SK-N-SH treated with all-trans-retinoic acid at 6 μM for 48 hours (cell line): ENCODE measurements at regions not wholly inside any gene's neighbourhood (a gene's known extent, or its start where the extent isn't known, plus 50 kb on each side); places are given as distances from the start of the nearest gene placed in this dataset.

Source experiments
- ATAC-seq: fragments of 200-7000 bp; cut with Tn5 transposase; 3 replicates; pipeline ENCODE4 v1.9.1; 2020; ENCODE audit warnings: mild to moderate bottlenecking, moderate library complexity
- ARNTL ChIP-seq: fragments of 450-650 bp; formaldehyde crosslinking; IDR thresholded peaks from 2 replicates; pipeline ENCODE4 v1.5.0; 2020; ENCODE audit warnings: low read depth, mild to moderate bottlenecking, moderate library complexity, borderline replicate concordance
- BACH2 ChIP-seq: fragments of 250-450 bp; sonication (Bioruptor Pico); IDR thresholded peaks from 2 replicates; pipeline ENCODE4 v1.9.0; 2021; ENCODE audit warnings: mild to moderate bottlenecking, borderline replicate concordance
- CSDC2 ChIP-seq: fragments of 250-450 bp; sonication (Bioruptor Pico); IDR thresholded peaks from 2 replicates; pipeline ENCODE4 v1.5.0; 2020; ENCODE audit warnings: mild to moderate bottlenecking, moderate library complexity
- ESRRG ChIP-seq: fragments of 250-450 bp; sonication (Bioruptor Pico); IDR thresholded peaks from 2 replicates; pipeline ENCODE4 v1.6.1; 2021; ENCODE audit warnings: mild to moderate bottlenecking
- GLIS3 ChIP-seq: fragments of 250-450 bp; sonication (Bioruptor Pico); IDR thresholded peaks from 2 replicates; pipeline ENCODE4 v1.5.0; 2020; ENCODE audit warnings: mild to moderate bottlenecking, moderate library complexity
- ISL1 ChIP-seq: fragments of 250-450 bp; sonication (Bioruptor Pico); IDR thresholded peaks from 2 replicates; pipeline ENCODE4 v2.1.2; 2022; ENCODE audit warnings: mild to moderate bottlenecking, moderate library complexity
- OSR1 ChIP-seq: fragments of 250-450 bp; sonication (Bioruptor Pico); IDR thresholded peaks from 2 replicates; pipeline ENCODE4 v1.8.0; 2022; ENCODE audit warnings: moderate library complexity, mild to moderate bottlenecking, inconsistent platforms
- PPARA ChIP-seq: fragments of 250-450 bp; sonication (Bioruptor Pico); IDR thresholded peaks from 2 replicates; pipeline ENCODE4 v1.5.0; 2020; ENCODE audit warnings: mild to moderate bottlenecking, borderline replicate concordance
- RARB ChIP-seq: fragments of 250-450 bp; sonication (Bioruptor Pico); IDR thresholded peaks from 2 replicates; pipeline ENCODE4 v1.8.0; 2021; ENCODE audit warnings: mild to moderate bottlenecking, moderate library complexity
- SNAI2 ChIP-seq: fragments of 250-450 bp; sonication (Bioruptor Pico); IDR thresholded peaks from 2 replicates; pipeline ENCODE4 v1.5.0; 2020; ENCODE audit warnings: mild to moderate bottlenecking, moderate library complexity
- TCF4 ChIP-seq: fragments of 250-450 bp; sonication (Bioruptor Pico); IDR thresholded peaks from 2 replicates; pipeline ENCODE4 v1.8.0; 2021; ENCODE audit warnings: mild to moderate bottlenecking, moderate library complexity, borderline replicate concordance
- TOX ChIP-seq: fragments of 250-450 bp; sonication (Bioruptor Pico); IDR thresholded peaks from 2 replicates; pipeline ENCODE4 v1.8.0; 2021; ENCODE audit warnings: mild to moderate bottlenecking, moderate library complexity, borderline replicate concordance
- ZC3H10 ChIP-seq: fragments of 250-450 bp; sonication (Bioruptor Pico); IDR thresholded peaks from 2 replicates; pipeline ENCODE4 v1.5.1; 2021; ENCODE audit warnings: mild to moderate bottlenecking, moderate library complexity
- ZFP3 ChIP-seq: fragments of 250-450 bp; sonication (Bioruptor Pico); IDR thresholded peaks from 2 replicates; pipeline ENCODE4 v1.5.0; 2020; ENCODE audit warnings: mild to moderate bottlenecking, moderate library complexity
- ZFP30 ChIP-seq: fragments of 450-650 bp; formaldehyde crosslinking; IDR thresholded peaks from 2 replicates; pipeline ENCODE4 v1.5.0; 2022; ENCODE audit warnings: mild to moderate bottlenecking, moderate library complexity
- ZNF565 ChIP-seq: fragments of 450-650 bp; formaldehyde crosslinking; conservative IDR thresholded peaks from 2 replicates; pipeline ENCODE4 v1.5.0; 2020; ENCODE audit warnings: low read depth, mild to moderate bottlenecking, moderate library complexity
- ZNF70 ChIP-seq: fragments of 450-650 bp; formaldehyde crosslinking; IDR thresholded peaks from 2 replicates; pipeline ENCODE4 v1.5.0; 2020; ENCODE audit warnings: mild to moderate bottlenecking, moderate library complexity
- ZNF8 ChIP-seq: fragments of 450-650 bp; formaldehyde crosslinking; IDR thresholded peaks from 2 replicates; pipeline ENCODE4 v1.5.0; 2020; ENCODE audit warnings: mild to moderate bottlenecking, moderate library complexity
- TF ChIP-seq, protein P1 (sequence below): fragments of 250-450 bp; sonication (Bioruptor Pico); IDR thresholded peaks from 2 replicates; pipeline ENCODE4 v1.5.1; 2021; ENCODE audit warnings: mild to moderate bottlenecking, moderate library complexity
- TF ChIP-seq, protein P2 (sequence below): fragments of 250-450 bp; sonication (Bioruptor Pico); IDR thresholded peaks from 2 replicates; pipeline ENCODE4 v1.8.0; 2020; ENCODE audit warnings: mild to moderate bottlenecking, moderate library complexity, borderline replicate concordance
- TF ChIP-seq, protein P3 (sequence below): fragments of 250-450 bp; sonication (Bioruptor Pico); IDR thresholded peaks from 2 replicates; pipeline ENCODE4 v1.5.0; 2020; ENCODE audit warnings: mild to moderate bottlenecking, moderate library complexity
- TF ChIP-seq, protein P4 (sequence below): fragments of 250-450 bp; sonication (Bioruptor Pico); IDR thresholded peaks from 2 replicates; pipeline ENCODE4 v1.8.0; 2021; ENCODE audit warnings: low read depth, mild to moderate bottlenecking, moderate library complexity, borderline replicate concordance
- TF ChIP-seq, protein P5 (sequence below): fragments of 250-450 bp; sonication (Bioruptor Pico); IDR thresholded peaks from 2 replicates; pipeline ENCODE4 v1.5.1; 2020; ENCODE audit warnings: low read depth, mild to moderate bottlenecking, moderate library complexity

DNA sequence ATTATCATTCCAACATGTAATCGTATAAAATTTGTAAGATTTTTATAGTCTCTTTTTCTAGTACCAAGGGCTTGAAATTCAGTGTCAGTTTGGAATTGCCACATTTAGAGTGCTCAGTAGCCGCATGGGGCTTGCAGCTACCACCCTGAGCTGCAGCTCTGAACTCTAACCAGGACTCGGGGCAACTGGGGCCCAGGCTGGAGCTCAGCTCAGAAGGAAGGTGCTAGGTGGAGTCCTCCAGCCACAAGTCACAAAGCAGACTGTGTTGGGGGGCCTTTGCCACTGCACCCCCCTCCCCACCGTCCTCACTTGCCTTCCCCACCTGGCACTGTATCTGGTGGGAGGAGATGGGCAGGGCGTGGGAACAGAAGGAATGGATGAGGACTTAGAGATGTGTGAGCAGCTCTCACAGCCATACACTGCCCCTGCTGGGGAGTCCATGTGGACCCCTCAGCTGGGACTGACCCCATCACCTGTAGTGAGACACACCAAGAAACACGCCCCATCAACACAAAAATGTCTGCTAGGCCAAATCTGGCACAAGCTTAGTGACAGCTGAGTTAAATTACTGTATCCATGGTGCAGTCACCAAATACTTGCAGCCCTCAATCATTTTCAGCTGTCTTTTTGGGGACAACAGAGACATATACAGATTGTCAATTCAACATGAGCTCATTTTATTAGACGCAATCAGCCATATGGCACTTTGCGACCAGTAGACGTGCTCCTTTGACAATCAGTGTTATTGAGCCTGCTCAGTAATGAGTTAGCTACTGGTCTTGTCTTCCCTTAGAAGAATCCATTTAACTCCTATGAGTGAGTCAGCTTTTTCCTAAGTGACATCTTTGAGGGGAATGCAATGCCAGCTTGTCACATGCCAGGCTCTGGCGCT lies 241.7 kb upstream of the RAB4A start:
- 0 out of 3 replicates have a peak, but pooled peaks have one; percentile 11 for ATAC-seq
- TF ChIP-seq ISL1 (no peak), CSDC2 (CRISPR knock-in tag) (no peak), ZFP3 (CRISPR knock-in tag) (no peak)
- TF ChIP-seq, protein P1, sequence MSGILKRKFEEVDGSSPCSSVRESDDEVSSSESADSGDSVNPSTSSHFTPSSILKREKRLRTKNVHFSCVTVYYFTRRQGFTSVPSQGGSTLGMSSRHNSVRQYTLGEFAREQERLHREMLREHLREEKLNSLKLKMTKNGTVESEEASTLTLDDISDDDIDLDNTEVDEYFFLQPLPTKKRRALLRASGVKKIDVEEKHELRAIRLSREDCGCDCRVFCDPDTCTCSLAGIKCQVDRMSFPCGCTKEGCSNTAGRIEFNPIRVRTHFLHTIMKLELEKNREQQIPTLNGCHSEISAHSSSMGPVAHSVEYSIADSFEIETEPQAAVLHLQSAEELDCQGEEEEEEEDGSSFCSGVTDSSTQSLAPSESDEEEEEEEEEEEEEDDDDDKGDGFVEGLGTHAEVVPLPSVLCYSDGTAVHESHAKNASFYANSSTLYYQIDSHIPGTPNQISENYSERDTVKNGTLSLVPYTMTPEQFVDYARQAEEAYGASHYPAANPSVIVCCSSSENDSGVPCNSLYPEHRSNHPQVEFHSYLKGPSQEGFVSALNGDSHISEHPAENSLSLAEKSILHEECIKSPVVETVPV (CRISPR knock-in tag): no peak

DNA sequence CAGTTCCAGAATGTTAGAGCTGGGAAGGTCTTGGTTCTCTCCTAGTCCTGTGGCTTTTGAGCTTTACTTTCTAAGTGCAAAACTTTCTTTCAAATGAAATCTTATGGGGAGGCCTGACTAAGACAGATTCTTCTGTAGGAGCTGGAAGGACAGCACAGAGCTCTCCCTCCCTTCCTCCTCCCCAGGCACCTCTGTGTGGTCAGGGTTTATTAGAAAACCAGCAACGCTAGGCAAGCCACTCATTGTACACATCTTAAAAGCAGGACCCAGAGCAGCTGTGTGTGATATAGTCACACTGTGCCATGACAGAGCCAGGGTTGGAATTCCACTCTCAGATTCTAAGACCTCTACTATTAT lies 241.1 kb upstream of the RAB4A start:
- no peak for TF ChIP-seq ZNF70 (CRISPR knock-in tag)
- TF ChIP-seq OSR1 (CRISPR knock-in tag): no peak
- no peak for TF ChIP-seq ESRRG
- no peak for TF ChIP-seq ZFP3 (CRISPR knock-in tag)
- TF ChIP-seq ZFP30 (CRISPR knock-in tag): no peak
- no peak for TF ChIP-seq PPARA (CRISPR knock-in tag)
- no peak for TF ChIP-seq CSDC2 (CRISPR knock-in tag)
- no peak for TF ChIP-seq TOX (CRISPR knock-in tag)
- no peak for TF ChIP-seq GLIS3 (CRISPR knock-in tag)
- no peak for TF ChIP-seq ISL1
- TF ChIP-seq TCF4 (CRISPR knock-in tag): no peak
- no peak for TF ChIP-seq BACH2 (CRISPR knock-in tag)
- no peak for TF ChIP-seq ARNTL (CRISPR knock-in tag)
- TF ChIP-seq, protein P2, sequence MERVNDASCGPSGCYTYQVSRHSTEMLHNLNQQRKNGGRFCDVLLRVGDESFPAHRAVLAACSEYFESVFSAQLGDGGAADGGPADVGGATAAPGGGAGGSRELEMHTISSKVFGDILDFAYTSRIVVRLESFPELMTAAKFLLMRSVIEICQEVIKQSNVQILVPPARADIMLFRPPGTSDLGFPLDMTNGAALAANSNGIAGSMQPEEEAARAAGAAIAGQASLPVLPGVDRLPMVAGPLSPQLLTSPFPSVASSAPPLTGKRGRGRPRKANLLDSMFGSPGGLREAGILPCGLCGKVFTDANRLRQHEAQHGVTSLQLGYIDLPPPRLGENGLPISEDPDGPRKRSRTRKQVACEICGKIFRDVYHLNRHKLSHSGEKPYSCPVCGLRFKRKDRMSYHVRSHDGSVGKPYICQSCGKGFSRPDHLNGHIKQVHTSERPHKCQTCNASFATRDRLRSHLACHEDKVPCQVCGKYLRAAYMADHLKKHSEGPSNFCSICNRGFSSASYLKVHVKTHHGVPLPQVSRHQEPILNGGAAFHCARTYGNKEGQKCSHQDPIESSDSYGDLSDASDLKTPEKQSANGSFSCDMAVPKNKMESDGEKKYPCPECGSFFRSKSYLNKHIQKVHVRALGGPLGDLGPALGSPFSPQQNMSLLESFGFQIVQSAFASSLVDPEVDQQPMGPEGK (CRISPR knock-in tag): no peak
- no peak for TF ChIP-seq ZNF8 (CRISPR knock-in tag)
- no peak for TF ChIP-seq RARB (CRISPR knock-in tag)
- TF ChIP-seq, protein P3, sequence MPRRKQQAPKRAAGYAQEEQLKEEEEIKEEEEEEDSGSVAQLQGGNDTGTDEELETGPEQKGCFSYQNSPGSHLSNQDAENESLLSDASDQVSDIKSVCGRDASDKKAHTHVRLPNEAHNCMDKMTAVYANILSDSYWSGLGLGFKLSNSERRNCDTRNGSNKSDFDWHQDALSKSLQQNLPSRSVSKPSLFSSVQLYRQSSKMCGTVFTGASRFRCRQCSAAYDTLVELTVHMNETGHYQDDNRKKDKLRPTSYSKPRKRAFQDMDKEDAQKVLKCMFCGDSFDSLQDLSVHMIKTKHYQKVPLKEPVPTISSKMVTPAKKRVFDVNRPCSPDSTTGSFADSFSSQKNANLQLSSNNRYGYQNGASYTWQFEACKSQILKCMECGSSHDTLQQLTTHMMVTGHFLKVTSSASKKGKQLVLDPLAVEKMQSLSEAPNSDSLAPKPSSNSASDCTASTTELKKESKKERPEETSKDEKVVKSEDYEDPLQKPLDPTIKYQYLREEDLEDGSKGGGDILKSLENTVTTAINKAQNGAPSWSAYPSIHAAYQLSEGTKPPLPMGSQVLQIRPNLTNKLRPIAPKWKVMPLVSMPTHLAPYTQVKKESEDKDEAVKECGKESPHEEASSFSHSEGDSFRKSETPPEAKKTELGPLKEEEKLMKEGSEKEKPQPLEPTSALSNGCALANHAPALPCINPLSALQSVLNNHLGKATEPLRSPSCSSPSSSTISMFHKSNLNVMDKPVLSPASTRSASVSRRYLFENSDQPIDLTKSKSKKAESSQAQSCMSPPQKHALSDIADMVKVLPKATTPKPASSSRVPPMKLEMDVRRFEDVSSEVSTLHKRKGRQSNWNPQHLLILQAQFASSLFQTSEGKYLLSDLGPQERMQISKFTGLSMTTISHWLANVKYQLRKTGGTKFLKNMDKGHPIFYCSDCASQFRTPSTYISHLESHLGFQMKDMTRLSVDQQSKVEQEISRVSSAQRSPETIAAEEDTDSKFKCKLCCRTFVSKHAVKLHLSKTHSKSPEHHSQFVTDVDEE (CRISPR knock-in tag): no peak
- TF ChIP-seq ZC3H10 (CRISPR knock-in tag): no peak
- TF ChIP-seq, protein P4, sequence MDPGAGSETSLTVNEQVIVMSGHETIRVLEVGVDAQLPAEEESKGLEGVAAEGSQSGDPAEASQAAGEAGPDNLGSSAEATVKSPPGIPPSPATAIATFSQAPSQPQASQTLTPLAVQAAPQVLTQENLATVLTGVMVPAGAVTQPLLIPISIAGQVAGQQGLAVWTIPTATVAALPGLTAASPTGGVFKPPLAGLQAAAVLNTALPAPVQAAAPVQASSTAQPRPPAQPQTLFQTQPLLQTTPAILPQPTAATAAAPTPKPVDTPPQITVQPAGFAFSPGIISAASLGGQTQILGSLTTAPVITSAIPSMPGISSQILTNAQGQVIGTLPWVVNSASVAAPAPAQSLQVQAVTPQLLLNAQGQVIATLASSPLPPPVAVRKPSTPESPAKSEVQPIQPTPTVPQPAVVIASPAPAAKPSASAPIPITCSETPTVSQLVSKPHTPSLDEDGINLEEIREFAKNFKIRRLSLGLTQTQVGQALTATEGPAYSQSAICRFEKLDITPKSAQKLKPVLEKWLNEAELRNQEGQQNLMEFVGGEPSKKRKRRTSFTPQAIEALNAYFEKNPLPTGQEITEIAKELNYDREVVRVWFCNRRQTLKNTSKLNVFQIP (CRISPR knock-in tag): no peak
- TF ChIP-seq, all 23 proteins: peak for 0
- no peak for ATAC-seq

DNA sequence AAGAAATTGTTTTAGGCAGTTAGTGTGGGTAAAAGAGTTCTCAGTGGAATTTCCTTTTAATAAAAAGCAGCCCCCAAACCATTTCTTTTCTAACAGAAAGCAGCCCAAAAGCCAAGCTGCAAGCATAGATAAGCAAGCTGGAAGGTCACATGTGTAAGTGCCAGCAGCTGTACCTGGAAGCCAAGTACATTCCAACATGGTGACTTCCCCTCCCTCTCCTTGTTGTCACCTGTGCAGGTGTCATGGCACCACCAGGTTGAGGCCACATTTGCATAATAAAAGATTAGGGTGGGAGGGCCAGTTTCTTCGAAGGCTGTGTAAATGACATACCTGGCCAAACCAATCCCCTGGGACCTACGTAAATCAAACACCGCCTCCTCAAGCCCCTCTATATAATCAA lies 240.3 kb upstream of the RAB4A start:
- ATAC-seq: no peak
- no peak for TF ChIP-seq SNAI2 (CRISPR knock-in tag)
- TF ChIP-seq, protein P5, sequence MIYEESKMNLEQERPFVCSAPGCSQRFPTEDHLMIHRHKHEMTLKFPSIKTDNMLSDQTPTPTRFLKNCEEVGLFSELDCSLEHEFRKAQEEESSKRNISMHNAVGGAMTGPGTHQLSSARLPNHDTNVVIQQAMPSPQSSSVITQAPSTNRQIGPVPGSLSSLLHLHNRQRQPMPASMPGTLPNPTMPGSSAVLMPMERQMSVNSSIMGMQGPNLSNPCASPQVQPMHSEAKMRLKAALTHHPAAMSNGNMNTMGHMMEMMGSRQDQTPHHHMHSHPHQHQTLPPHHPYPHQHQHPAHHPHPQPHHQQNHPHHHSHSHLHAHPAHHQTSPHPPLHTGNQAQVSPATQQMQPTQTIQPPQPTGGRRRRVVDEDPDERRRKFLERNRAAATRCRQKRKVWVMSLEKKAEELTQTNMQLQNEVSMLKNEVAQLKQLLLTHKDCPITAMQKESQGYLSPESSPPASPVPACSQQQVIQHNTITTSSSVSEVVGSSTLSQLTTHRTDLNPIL: no peak
- TF ChIP-seq, protein P1 (CRISPR knock-in tag): no peak
- no peak for TF ChIP-seq ESRRG
- no peak for TF ChIP-seq ZNF565 (CRISPR knock-in tag)
- TF ChIP-seq ARNTL (CRISPR knock-in tag): no peak
- TF ChIP-seq ISL1: no peak
- no peak for TF ChIP-seq TCF4 (CRISPR knock-in tag)
- TF ChIP-seq ZNF70 (CRISPR knock-in tag): no peak
- no peak for TF ChIP-seq GLIS3 (CRISPR knock-in tag)
- no peak for TF ChIP-seq BACH2 (CRISPR knock-in tag)
